ENCODE measurements at regions not wholly inside any gene's neighbourhood (a gene's known extent, or its start where the extent isn't known, plus 50 kb on each side); places are given as distances from the start of the nearest gene placed in this dataset.

DNA sequence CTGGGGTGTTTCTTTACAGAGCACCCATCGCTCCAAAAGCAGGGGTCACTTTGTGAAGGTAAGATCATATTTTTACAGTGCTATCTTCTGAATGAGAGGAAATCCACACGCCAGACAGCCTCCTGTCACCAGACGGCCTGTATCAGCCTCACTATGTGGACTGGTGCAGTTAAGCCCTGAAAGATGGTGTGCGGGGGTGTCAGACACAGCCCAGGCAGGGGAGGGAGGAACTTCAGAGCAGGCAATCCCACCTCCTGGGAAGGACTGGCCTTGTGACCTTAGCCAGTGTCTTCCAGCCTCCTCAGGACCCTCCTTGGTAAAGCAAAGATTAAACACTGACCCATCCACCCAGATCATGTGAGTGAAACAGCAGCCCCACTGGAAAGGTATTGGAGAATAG, 249.4 kb upstream of the CTAGE1 start:
- no peaks in the 10 kb centered on the region for H3K27me3 ChIP-seq (ENCODE audit: control insufficient read depth, insufficient read depth, low read length)
- peaks cover 12% of the 10 kb centered on the region for H3K9me3 ChIP-seq (ENCODE audit: control insufficient read depth, low read depth, low read length)
- H3K27ac ChIP-seq (ENCODE audit: low read length) = no peak overlapping the region
- no peak overlapping the region for H3K9ac ChIP-seq (ENCODE audit: low read length)
- no peaks in the 10 kb centered on the region for H3K36me3 ChIP-seq (ENCODE audit: control insufficient read depth, low read depth, low read length)
- H3K4me1 ChIP-seq (ENCODE audit: control insufficient read depth, low read depth, low read length) = no peaks in the 10 kb centered on the region
- no peak overlapping the region for H3K4me3 ChIP-seq (ENCODE audit: low read length)

DNA sequence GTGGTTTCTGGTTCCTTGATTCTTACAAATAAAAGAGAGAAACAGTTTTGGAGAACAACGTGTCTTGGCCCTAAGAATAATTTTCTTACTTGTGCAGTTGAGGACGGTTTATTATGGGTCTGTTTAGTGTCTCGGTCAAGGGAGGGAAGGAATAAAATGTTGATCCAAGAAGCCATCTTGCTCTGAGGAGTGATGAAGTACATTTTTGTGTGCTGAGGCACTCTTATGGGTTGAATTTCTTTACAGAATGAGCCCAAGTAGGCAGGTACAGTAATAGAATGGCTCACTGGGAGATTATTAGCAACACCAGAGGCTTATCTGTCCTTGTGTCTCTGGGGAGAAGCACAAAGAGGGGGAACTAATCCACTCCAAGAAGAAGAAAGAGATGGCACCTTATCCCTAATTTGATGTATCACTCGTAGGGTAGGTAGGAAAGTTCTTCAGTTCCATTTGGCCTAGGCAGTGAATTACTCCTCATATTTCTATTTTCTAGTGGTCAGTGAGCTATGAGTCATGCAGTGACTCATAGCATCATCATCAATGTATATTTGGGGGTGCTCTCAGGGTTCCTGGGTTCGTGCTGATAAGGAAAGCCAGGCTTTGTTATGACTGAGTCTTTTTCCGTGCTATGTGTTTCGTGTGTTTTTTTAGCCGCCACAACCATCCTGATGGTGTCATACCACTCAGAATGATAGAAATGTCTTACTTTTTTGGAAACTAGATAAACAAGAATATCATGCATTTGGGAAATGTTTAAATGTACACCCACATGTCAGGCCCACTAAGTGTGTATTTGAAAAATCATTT, 250.1 kb upstream of the CTAGE1 start:
- Histone ChIP-seq H3K4me3 (ENCODE audit: low read length) (no peak overlapping the region), H3K9me3 (ENCODE audit: control insufficient read depth, low read depth, low read length) (peaks cover 12% of the 10 kb centered on the region), H3K9ac (ENCODE audit: low read length) (no peak overlapping the region), H3K4me1 (ENCODE audit: control insufficient read depth, low read depth, low read length) (no peaks in the 10 kb centered on the region), H3K36me3 (ENCODE audit: control insufficient read depth, low read depth, low read length) (no peaks in the 10 kb centered on the region), H3K27ac (ENCODE audit: low read length) (no peak overlapping the region), H3K27me3 (ENCODE audit: control insufficient read depth, insufficient read depth, low read length) (no peaks in the 10 kb centered on the region)

DNA sequence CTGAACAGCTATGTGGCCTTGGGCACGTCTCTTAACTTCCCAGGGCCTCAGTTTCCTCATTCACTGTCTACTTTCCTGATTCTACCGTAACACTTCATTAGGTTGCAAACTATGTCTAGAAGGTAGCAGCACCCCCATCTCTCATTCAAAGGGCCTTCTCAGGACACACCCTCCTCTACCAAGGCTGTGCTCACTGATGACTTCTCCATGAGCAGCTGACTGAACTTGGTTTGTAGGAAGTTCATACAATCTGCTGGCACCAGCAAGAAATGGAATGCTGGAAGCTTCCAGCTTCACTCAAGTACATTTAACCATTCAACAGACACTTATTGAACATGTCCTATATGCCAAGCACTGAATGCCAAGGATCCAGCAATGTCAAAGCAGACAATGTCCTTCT, 250.8 kb upstream of the CTAGE1 start:
- H3K36me3 ChIP-seq (ENCODE audit: control insufficient read depth, low read depth, low read length) = no peaks in the 10 kb centered on the region
- peaks cover 6% of the 10 kb centered on the region for H3K9me3 ChIP-seq (ENCODE audit: control insufficient read depth, low read depth, low read length)
- H3K4me3 ChIP-seq (ENCODE audit: low read length) = no peak overlapping the region
- no peaks in the 10 kb centered on the region for H3K4me1 ChIP-seq (ENCODE audit: control insufficient read depth, low read depth, low read length)
- no peak overlapping the region for H3K27ac ChIP-seq (ENCODE audit: low read length)
- H3K27me3 ChIP-seq (ENCODE audit: control insufficient read depth, insufficient read depth, low read length) = no peaks in the 10 kb centered on the region
- no peak overlapping the region for H3K9ac ChIP-seq (ENCODE audit: low read length)

DNA sequence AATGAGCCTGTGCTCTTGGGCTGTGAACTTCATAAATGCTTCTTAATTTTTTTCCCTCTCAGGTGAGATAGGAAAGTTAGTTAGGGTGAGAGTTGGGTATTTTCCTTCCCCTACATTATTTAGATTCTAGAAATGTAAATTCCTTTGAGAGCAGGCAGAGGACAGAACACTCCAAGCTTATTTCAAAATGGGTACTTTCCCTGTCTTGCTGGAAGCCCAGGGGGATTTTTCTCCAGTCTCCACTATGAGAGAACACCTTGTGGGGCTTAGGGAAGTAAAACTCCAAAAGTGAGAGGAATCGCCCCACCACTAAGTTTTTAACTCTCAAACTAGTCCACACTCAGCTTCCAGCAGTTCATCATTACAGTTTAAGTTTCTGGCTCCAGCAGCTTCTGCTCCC, 253.2 kb upstream of the CTAGE1 start:
- Histone ChIP-seq H3K9me3 (ENCODE audit: control insufficient read depth, low read depth, low read length) (no peaks in the 10 kb centered on the region), H3K27me3 (ENCODE audit: control insufficient read depth, insufficient read depth, low read length) (no peaks in the 10 kb centered on the region), H3K27ac (ENCODE audit: low read length) (no peak overlapping the region), H3K4me1 (ENCODE audit: control insufficient read depth, low read depth, low read length) (no peaks in the 10 kb centered on the region), H3K36me3 (ENCODE audit: control insufficient read depth, low read depth, low read length) (no peaks in the 10 kb centered on the region), H3K9ac (ENCODE audit: low read length) (no peak overlapping the region), H3K4me3 (ENCODE audit: low read length) (no peak overlapping the region)

DNA sequence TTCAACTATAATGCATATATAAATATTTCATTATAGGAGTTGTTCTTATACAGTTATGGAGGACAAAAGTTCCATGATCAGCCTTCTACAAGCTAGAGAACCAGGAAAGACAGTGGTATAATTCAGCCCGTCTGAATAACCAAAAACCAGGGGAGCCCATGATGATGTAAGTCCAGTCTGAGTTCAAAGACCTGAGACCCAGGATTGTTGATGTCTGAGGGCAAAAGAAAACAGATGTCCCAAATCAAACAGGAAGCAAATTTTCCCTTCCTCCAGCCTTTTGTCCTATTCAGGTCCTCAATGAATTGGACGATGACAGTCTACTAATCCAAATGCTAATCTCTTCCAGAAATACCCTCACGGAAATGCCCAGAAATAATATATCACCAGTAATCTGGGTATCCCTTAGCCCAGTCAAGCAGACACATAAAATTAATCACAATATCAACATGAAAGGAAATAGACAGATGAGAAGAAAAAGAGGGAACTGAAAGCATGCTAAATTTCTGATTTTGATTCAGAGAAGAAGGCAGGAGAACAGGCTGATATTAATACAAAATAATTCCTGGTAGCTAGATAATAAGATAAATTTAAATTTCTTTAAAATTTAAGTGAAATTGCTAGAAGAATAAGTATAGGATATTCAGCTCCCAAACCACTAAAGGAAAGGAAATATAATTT, 255.6 kb upstream of the CTAGE1 start:
- Histone ChIP-seq H3K27me3 (ENCODE audit: control insufficient read depth, insufficient read depth, low read length) (no peaks in the 10 kb centered on the region), H3K4me1 (ENCODE audit: control insufficient read depth, low read depth, low read length) (no peaks in the 10 kb centered on the region), H3K4me3 (ENCODE audit: low read length) (no peak overlapping the region), H3K36me3 (ENCODE audit: control insufficient read depth, low read depth, low read length) (no peaks in the 10 kb centered on the region), H3K9me3 (ENCODE audit: control insufficient read depth, low read depth, low read length) (no peaks in the 10 kb centered on the region), H3K9ac (ENCODE audit: low read length) (no peak overlapping the region), H3K27ac (ENCODE audit: low read length) (no peak overlapping the region)

DNA sequence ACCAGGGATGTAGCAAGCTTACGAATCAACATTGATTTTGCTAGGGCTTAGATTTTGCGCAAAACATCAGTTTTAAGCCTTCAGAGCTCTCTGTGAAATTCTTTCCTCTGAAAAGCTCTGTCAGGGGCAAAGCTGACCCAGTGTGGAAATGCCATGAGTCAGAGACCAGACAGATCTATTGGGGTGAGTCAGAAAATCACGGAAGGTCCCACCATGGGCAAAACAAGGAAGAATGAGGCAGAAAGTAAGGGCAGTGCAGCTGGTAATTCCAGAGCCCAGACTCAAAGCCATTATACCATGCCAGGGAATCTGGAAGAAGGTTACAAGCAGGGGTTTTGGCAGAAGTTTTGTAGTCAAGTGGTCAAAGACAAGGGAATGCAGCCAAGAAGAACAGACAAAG, 256.6 kb upstream of the CTAGE1 start:
- H3K4me1 ChIP-seq (ENCODE audit: control insufficient read depth, low read depth, low read length) = no peaks in the 10 kb centered on the region
- no peaks in the 10 kb centered on the region for H3K36me3 ChIP-seq (ENCODE audit: control insufficient read depth, low read depth, low read length)
- no peak overlapping the region for H3K4me3 ChIP-seq (ENCODE audit: low read length)
- no peak overlapping the region for H3K9ac ChIP-seq (ENCODE audit: low read length)
- H3K27ac ChIP-seq (ENCODE audit: low read length) = no peak overlapping the region
- H3K27me3 ChIP-seq (ENCODE audit: control insufficient read depth, insufficient read depth, low read length) = no peaks in the 10 kb centered on the region
- no peaks in the 10 kb centered on the region for H3K9me3 ChIP-seq (ENCODE audit: control insufficient read depth, low read depth, low read length)

DNA sequence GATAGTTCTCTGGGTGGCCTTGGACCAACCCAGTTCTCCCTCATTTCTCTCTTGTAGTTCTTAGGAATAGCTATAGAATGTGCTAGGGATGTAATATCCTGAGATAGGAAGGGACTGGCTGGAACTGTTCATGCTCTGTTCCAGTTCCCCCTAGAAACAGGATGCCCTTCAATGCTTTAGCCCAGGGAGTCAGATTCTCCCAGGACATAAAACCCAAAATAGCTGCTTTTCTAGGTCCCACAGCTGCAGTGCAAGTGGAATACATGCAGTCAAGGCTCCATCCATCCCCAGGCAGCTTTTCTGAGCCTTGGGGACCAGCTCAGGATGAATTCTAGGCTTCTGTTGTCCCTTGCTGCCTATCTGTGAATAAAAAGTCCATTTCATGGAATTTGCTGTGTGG, 257.3 kb upstream of the CTAGE1 start:
- Histone ChIP-seq H3K4me3 (ENCODE audit: low read length) (no peak overlapping the region), H3K9me3 (ENCODE audit: control insufficient read depth, low read depth, low read length) (no peaks in the 10 kb centered on the region), H3K27ac (ENCODE audit: low read length) (no peak overlapping the region), H3K27me3 (ENCODE audit: control insufficient read depth, insufficient read depth, low read length) (no peaks in the 10 kb centered on the region), H3K36me3 (ENCODE audit: control insufficient read depth, low read depth, low read length) (no peaks in the 10 kb centered on the region), H3K9ac (ENCODE audit: low read length) (no peak overlapping the region), H3K4me1 (ENCODE audit: control insufficient read depth, low read depth, low read length) (no peaks in the 10 kb centered on the region)

DNA sequence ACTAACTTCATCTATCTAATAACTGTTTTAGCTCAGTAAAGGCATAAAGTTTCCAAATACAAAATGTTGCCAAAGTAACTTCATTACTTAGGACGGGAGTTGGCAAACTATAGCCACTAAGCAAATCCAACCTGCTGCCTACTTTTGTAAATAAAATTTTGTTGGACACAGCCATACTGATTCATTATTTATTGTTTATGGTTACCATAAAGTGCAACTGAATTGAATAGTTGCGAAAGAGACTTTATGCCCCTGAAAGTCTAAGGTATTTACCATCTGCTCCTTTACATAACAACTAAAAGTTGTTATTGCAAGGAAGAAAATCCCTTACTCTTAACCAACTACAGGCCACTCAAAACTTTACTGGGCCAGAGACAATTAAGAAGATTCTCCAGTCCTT, 256.7 kb upstream of the RBBP8 start:
- H3K4me3 ChIP-seq (ENCODE audit: low read length) = no peak overlapping the region
- no peaks in the 10 kb centered on the region for H3K9me3 ChIP-seq (ENCODE audit: control insufficient read depth, low read depth, low read length)
- no peaks in the 10 kb centered on the region for H3K4me1 ChIP-seq (ENCODE audit: control insufficient read depth, low read depth, low read length)
- H3K27me3 ChIP-seq (ENCODE audit: control insufficient read depth, insufficient read depth, low read length) = no peaks in the 10 kb centered on the region
- no peak overlapping the region for H3K9ac ChIP-seq (ENCODE audit: low read length)
- no peaks in the 10 kb centered on the region for H3K36me3 ChIP-seq (ENCODE audit: control insufficient read depth, low read depth, low read length)
- no peak overlapping the region for H3K27ac ChIP-seq (ENCODE audit: low read length)

DNA sequence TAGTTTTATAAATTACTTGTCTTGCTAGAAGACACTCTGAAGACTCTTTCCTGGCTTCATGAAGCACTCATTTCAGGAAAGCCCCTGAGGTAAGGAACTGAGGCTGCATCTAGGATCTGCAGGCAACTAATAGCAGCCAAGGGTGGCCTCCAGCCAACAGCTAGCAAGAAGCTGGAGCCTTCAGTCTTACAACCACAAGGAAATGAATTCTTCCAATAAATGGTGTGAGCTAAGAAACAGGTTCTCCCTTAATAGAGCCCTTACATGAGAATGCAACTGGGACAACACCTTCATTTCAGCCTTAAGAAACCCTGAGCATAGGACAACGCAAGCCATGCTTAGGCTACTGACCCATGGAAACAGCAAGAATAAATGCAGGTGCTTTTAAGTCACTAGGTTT, 254.6 kb upstream of the RBBP8 start:
- Histone ChIP-seq H3K4me3 (ENCODE audit: low read length) (no peak overlapping the region), H3K27ac (ENCODE audit: low read length) (no peak overlapping the region), H3K9me3 (ENCODE audit: control insufficient read depth, low read depth, low read length) (no peaks in the 10 kb centered on the region), H3K27me3 (ENCODE audit: control insufficient read depth, insufficient read depth, low read length) (no peaks in the 10 kb centered on the region), H3K4me1 (ENCODE audit: control insufficient read depth, low read depth, low read length) (no peaks in the 10 kb centered on the region), H3K36me3 (ENCODE audit: control insufficient read depth, low read depth, low read length) (no peaks in the 10 kb centered on the region), H3K9ac (ENCODE audit: low read length) (no peak overlapping the region)

DNA sequence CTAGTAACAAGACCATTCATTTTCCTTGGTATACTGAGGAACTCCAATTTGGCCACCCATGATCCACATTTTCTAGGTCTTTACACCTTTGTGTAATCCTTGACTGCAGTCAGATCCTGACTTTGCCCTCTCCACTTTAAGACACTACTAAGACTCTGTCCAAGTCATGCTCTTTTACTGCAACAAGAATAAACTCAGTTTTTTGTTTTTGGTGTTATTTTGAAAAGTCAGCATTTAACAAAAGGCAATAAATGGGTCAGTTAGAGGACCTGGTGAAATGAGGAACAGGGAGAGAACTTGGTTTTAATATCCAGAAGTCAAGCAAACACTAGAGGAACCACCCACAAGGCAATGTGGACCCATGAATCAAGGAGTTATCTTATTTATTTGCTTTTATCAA, 252.2 kb upstream of the RBBP8 start:
- H3K27me3 ChIP-seq (ENCODE audit: control insufficient read depth, insufficient read depth, low read length) = no peaks in the 10 kb centered on the region
- no peak overlapping the region for H3K4me3 ChIP-seq (ENCODE audit: low read length)
- H3K9me3 ChIP-seq (ENCODE audit: control insufficient read depth, low read depth, low read length) = no peaks in the 10 kb centered on the region
- no peaks in the 10 kb centered on the region for H3K4me1 ChIP-seq (ENCODE audit: control insufficient read depth, low read depth, low read length)
- no peak overlapping the region for H3K9ac ChIP-seq (ENCODE audit: low read length)
- no peaks in the 10 kb centered on the region for H3K36me3 ChIP-seq (ENCODE audit: control insufficient read depth, low read depth, low read length)
- H3K27ac ChIP-seq (ENCODE audit: low read length) = no peak overlapping the region

DNA sequence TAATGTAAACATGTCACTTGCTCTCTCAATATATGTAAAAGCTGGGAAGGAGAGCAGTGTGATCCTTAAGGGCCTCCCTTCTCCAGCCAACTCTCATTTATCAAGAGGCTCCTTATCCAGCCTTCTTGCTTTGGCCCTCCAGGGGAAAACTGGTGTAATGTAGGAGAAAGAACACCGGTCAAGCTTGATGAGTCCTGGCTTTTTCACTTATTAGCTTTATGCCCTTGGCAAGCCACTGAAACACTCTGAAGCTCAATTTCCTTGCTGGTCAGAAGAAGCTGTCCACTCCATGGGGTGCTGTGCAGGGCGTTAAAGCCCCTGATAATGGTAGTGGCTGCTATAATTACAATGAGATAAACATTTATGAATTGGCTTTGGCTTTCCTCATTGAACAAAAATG, 251.2 kb upstream of the RBBP8 start:
- Histone ChIP-seq H3K36me3 (ENCODE audit: control insufficient read depth, low read depth, low read length) (no peaks in the 10 kb centered on the region), H3K27ac (ENCODE audit: low read length) (no peak overlapping the region), H3K9ac (ENCODE audit: low read length) (no peak overlapping the region), H3K4me1 (ENCODE audit: control insufficient read depth, low read depth, low read length) (no peaks in the 10 kb centered on the region), H3K4me3 (ENCODE audit: low read length) (no peak overlapping the region), H3K27me3 (ENCODE audit: control insufficient read depth, insufficient read depth, low read length) (no peaks in the 10 kb centered on the region), H3K9me3 (ENCODE audit: control insufficient read depth, low read depth, low read length) (peaks cover 1% of the 10 kb centered on the region)

DNA sequence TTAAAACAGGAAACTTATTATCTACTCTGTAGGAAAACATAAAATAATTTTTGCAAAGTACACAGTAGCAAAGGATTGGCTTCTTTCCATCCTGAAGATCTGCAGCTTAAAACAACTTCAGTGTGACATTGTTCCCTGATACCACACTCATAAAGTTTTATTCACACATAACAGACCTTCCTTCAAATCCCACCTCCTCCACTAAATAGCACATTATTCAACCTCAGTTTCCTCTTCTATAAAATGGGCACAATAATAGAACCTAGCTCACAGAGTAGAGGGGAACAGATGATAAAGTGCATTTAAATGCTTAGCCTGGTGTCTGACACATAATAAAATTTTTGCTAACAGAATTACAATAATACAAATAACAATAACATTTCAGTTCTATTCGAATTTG, 250.4 kb upstream of the RBBP8 start:
- no peaks in the 10 kb centered on the region for H3K27me3 ChIP-seq (ENCODE audit: control insufficient read depth, insufficient read depth, low read length)
- H3K4me1 ChIP-seq (ENCODE audit: control insufficient read depth, low read depth, low read length) = no peaks in the 10 kb centered on the region
- peaks cover 9% of the 10 kb centered on the region for H3K9me3 ChIP-seq (ENCODE audit: control insufficient read depth, low read depth, low read length)
- H3K36me3 ChIP-seq (ENCODE audit: control insufficient read depth, low read depth, low read length) = no peaks in the 10 kb centered on the region
- no peak overlapping the region for H3K27ac ChIP-seq (ENCODE audit: low read length)
- H3K4me3 ChIP-seq (ENCODE audit: low read length) = no peak overlapping the region
- H3K9ac ChIP-seq (ENCODE audit: low read length) = no peak overlapping the region
